ENCODE measurements at regions not wholly inside any gene's neighbourhood (a gene's known extent, or its start where the extent isn't known, plus 50 kb on each side); places are given as distances from the start of the nearest gene placed in this dataset.
"Not testable (repeated sequence)": the region's sequence is repeated elsewhere in the genome, so short reads cannot be mapped to it uniquely, and the experiment has no call there.

DNA sequence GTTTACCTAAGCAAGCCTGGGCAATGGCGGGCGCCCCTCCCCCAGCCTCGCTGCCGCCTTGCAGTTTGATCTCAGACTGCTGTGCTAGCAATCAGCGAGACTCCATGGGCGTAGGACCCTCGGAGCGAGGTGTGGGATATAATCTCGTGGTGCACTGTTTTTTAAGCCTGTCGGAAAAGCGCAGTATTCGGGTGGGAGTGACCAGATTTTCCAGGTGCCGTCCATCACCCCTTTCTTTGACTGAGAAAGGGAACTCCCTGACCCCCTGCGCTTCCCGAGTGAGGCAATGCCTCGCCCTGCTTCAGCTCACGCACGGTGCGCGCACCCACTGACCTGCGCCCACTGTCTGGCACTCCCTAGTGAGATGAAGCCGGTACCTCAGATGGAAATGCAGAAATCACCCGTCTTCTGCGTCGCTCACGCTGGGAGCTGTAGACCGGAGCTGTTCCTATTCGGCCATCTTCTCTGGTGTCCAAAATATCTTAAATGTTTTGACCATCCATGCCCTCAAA lies 698.8 kb upstream of the AADAT start:
- H3K4me3 ChIP-seq (replicated peaks; ENCODE audit: insufficient read depth, low read length); H3K27ac ChIP-seq (replicated peaks): not testable (repeated sequence)

DNA sequence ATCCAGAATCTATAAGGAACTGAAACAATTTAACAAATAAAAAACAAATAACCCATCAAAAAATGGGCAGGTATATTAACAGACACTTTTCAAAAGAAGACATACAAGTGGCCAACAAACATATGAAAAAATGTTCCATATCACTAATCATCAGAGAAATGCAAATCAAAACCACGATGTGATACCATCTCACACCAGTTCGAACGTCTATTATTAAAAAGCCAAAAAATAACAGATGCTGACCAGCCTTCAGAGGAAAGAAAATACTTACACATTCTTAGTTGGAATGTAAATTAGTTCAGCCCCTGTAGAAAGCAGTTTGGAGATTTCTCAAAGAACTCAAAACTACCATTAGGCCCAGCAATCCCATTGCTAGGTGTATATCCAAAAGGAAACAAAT lies 687.9 kb upstream of the AADAT start:
- no peak for DNase-seq (ENCODE audit: low read depth in 1 of 2, low spot score in 1 of 2)
- H3K27me3 ChIP-seq (ENCODE audit: insufficient read depth, poor library complexity, severe bottlenecking) = no peaks in the 10 kb centered on the region
- H3K4me3 ChIP-seq (replicated peaks; ENCODE audit: insufficient read depth, low read length) = no peak overlapping the region
- no peak overlapping the region for H3K27ac ChIP-seq (replicated peaks)
- TF ChIP-seq SPI1 (IDR thresholded peaks at IDR 0.05; ENCODE audit: borderline replicate concordance, low read depth) (no peak), POLR2AphosphoS5 (IDR thresholded peaks at IDR 0.05; ENCODE audit: low read depth) (no peak), GABPA (IDR thresholded peaks at IDR 0.05; ENCODE audit: low read depth) (no peak)
- TF ChIP-seq, protein P1, sequence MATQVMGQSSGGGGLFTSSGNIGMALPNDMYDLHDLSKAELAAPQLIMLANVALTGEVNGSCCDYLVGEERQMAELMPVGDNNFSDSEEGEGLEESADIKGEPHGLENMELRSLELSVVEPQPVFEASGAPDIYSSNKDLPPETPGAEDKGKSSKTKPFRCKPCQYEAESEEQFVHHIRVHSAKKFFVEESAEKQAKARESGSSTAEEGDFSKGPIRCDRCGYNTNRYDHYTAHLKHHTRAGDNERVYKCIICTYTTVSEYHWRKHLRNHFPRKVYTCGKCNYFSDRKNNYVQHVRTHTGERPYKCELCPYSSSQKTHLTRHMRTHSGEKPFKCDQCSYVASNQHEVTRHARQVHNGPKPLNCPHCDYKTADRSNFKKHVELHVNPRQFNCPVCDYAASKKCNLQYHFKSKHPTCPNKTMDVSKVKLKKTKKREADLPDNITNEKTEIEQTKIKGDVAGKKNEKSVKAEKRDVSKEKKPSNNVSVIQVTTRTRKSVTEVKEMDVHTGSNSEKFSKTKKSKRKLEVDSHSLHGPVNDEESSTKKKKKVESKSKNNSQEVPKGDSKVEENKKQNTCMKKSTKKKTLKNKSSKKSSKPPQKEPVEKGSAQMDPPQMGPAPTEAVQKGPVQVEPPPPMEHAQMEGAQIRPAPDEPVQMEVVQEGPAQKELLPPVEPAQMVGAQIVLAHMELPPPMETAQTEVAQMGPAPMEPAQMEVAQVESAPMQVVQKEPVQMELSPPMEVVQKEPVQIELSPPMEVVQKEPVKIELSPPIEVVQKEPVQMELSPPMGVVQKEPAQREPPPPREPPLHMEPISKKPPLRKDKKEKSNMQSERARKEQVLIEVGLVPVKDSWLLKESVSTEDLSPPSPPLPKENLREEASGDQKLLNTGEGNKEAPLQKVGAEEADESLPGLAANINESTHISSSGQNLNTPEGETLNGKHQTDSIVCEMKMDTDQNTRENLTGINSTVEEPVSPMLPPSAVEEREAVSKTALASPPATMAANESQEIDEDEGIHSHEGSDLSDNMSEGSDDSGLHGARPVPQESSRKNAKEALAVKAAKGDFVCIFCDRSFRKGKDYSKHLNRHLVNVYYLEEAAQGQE (IDR thresholded peaks at IDR 0.05; ENCODE audit: insufficient replicate concordance, low read depth) = no peak
- TF ChIP-seq, protein P2, sequence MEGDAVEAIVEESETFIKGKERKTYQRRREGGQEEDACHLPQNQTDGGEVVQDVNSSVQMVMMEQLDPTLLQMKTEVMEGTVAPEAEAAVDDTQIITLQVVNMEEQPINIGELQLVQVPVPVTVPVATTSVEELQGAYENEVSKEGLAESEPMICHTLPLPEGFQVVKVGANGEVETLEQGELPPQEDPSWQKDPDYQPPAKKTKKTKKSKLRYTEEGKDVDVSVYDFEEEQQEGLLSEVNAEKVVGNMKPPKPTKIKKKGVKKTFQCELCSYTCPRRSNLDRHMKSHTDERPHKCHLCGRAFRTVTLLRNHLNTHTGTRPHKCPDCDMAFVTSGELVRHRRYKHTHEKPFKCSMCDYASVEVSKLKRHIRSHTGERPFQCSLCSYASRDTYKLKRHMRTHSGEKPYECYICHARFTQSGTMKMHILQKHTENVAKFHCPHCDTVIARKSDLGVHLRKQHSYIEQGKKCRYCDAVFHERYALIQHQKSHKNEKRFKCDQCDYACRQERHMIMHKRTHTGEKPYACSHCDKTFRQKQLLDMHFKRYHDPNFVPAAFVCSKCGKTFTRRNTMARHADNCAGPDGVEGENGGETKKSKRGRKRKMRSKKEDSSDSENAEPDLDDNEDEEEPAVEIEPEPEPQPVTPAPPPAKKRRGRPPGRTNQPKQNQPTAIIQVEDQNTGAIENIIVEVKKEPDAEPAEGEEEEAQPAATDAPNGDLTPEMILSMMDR (IDR thresholded peaks at IDR 0.05; ENCODE audit: insufficient read depth, low read length) = no peak

More for the DNA sequence above, 698.8 kb upstream of the AADAT start:
- not testable (repeated sequence) for DNase-seq (ENCODE audit: low read depth in 1 of 2, low spot score in 1 of 2); H3K27me3 ChIP-seq (ENCODE audit: insufficient read depth, poor library complexity, severe bottlenecking)

DNA sequence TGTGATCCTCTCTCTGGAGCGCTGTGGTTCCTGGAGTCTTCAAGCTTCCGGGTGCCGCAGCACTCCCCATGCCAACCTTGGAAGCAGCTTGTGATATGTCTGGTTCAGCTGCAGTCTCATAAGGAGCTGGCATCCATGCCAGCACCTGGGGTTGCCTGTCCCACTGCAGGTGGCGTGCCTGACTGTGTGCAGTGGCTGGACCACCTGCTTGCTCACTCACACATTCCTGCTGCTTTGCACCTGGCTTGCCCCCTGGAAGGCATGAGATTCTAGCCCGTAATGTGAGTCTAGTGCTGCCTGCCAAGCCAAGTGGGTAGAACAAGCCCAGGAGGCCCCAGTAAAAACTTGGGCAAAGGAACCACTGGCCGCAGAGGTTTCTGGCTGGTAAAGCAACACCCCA lies 687.2 kb upstream of the AADAT start:
- no peak for DNase-seq (ENCODE audit: low read depth in 1 of 2, low spot score in 1 of 2)
- no peak for TF ChIP-seq GABPA (IDR thresholded peaks at IDR 0.05; ENCODE audit: low read depth)
- TF ChIP-seq, protein P1 (IDR thresholded peaks at IDR 0.05; ENCODE audit: insufficient replicate concordance, low read depth) = no peak
- TF ChIP-seq POLR2AphosphoS5 (IDR thresholded peaks at IDR 0.05; ENCODE audit: low read depth) = no peak
- TF ChIP-seq SPI1 (IDR thresholded peaks at IDR 0.05; ENCODE audit: borderline replicate concordance, low read depth) = no peak
- TF ChIP-seq, protein P2 (IDR thresholded peaks at IDR 0.05; ENCODE audit: insufficient read depth, low read length) = no peak
- no peaks in the 10 kb centered on the region for H3K27me3 ChIP-seq (ENCODE audit: insufficient read depth, poor library complexity, severe bottlenecking)
- H3K4me3 ChIP-seq (replicated peaks; ENCODE audit: insufficient read depth, low read length) = no peak overlapping the region
- H3K27ac ChIP-seq (replicated peaks) = no peak overlapping the region

DNA sequence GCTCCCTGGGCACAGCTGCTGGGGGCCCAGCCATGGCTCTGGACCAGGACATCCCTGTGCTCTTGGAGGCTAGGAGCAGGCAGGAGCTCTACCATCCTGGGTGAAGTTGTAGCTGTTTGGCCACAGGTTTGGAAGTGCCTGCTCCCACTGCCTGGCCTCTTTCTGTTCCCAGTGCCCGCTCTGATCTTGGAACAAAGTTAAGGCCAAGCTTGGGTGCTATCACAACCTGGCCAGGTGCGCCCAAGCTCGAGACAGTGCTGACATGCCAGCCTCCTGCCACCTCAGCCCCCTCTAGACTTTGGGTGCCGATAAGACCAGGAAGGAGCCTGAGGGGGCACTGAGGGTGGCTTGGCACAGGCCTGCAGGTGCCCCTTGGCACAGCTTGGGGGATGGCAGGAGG lies 686.1 kb upstream of the AADAT start:
- DNase-seq (ENCODE audit: low read depth in 1 of 2, low spot score in 1 of 2) = no peak
- no peak for TF ChIP-seq SPI1 (IDR thresholded peaks at IDR 0.05; ENCODE audit: borderline replicate concordance, low read depth)
- TF ChIP-seq, protein P1 (IDR thresholded peaks at IDR 0.05; ENCODE audit: insufficient replicate concordance, low read depth) = no peak
- TF ChIP-seq GABPA (IDR thresholded peaks at IDR 0.05; ENCODE audit: low read depth) = no peak
- TF ChIP-seq, protein P2 (IDR thresholded peaks at IDR 0.05; ENCODE audit: insufficient read depth, low read length) = no peak
- TF ChIP-seq POLR2AphosphoS5 (IDR thresholded peaks at IDR 0.05; ENCODE audit: low read depth) = no peak
- no peaks in the 10 kb centered on the region for H3K27me3 ChIP-seq (ENCODE audit: insufficient read depth, poor library complexity, severe bottlenecking)
- no peak overlapping the region for H3K4me3 ChIP-seq (replicated peaks; ENCODE audit: insufficient read depth, low read length)
- no peak overlapping the region for H3K27ac ChIP-seq (replicated peaks)

All from HL-60 (cell line).